Retinal pigment epithelial cell (primary cell): ENCODE measurements at regions not wholly inside any gene's neighbourhood (a gene's known extent, or its start where the extent isn't known, plus 50 kb on each side); places are given as distances from the start of the nearest gene placed in this dataset.

ENCODE experiments used
- DNase-seq: peaks from one replicate; pipeline ENCODE4 v3.0.0-alpha.2; 2010; ENCODE audit warnings: low read depth
- H3K4me3 ChIP-seq: 2 replicates; pipeline ENCODE4 v1.5.1; 2011; ENCODE audit warnings: mild to moderate bottlenecking, low read length, control low read depth, moderate library complexity
- CTCF ChIP-seq: conservative IDR thresholded peaks from 2 replicates; pipeline ENCODE4 v1.5.1; 2011; ENCODE audit warnings: low read depth, low read length, control low read depth, inconsistent platforms

DNA sequence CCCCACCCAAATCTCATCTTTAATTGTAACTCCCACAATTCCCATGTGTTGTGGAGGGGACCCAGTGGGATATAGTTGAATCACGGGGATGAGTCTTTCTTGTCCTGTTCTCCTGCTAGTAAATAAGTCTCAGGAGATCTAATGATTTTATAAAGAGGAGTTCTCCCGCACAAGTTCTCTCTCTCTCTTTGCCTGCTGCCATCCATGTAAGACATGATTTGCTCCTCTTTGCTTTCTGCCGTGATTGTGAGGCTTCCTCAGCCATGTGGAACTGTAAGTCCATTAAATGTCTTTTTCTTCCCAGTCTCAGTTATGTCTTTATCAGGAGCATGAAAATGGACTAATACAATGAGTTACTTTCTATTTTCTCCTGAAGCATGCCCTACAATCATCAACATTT lies 1158.5 kb downstream of the CDH18 start:
- no peak for DNase-seq
- no peak overlapping the region for H3K4me3 ChIP-seq
- TF ChIP-seq CTCF, result no peak

DNA sequence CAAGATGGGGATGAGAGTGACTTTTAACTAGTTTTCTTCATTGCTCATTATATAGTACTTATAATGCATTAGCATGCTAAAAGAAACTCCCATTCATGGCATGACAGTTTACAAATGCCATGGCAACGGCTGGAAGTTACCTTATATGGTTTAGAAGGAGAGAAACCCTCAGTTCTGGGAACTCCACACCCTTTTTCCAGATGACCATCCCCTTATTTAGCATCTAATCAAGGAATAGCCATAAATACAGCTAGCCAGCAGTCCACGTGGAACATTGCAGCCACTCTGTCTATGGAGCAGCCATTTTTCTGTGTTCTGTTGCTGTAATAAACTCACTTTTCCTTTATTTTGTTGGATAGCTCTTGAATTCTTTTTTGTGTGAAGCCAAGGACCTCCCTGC lies 1137.8 kb downstream of the CDH18 start:
- DNase-seq, result no peak
- no peak for TF ChIP-seq CTCF
- H3K4me3 ChIP-seq, result no peak overlapping the region

GRCh38 chr5:18872978-18873377 lies 1115.0 kb downstream of the CDH18 start:
- no peak for DNase-seq
- H3K4me3 ChIP-seq, result no peak overlapping the region
- no peak for TF ChIP-seq CTCF

DNA sequence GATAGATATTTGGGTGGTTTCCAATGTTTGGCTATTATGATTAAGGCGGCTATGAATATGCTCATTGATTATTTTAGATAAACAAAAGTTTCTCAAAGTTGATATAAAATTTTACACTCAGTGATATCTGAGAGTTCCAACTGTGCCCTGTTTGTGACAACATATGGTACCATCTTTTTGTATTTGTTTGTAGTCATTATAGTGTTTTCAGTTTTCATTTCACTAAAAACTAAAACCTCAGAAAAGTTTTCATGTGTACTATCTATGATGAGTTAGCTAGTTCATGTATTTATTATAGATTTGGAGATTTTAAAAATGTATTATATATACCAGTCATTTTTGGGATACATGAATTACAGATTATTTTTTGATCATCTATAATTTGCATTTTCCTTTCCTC lies 1111.4 kb downstream of the CDH18 start:
- TF ChIP-seq CTCF, result no peak
- DNase-seq, result no peak
- H3K4me3 ChIP-seq, result no peak overlapping the region

DNA sequence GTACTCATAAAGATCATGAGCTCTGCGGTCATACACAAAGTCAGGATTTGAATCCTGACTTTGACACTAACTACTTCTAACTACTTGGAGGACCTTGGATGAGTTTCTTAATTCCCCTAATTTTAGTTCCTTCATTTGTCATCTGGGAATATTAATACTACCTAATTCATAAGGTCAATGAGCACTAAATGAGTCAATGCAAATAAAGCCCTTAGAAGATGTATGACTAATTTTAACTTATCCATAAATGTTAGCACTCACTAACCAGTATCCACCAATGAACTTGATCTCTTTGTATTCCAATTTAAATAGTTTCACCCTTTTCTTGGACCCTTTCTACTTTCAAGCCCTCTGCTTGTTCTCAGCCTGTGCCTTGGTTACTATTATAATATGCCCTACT lies 1106.4 kb downstream of the CDH18 start:
- DNase-seq, result no peak
- TF ChIP-seq CTCF, result no peak
- no peak overlapping the region for H3K4me3 ChIP-seq

GRCh38 chr5:18882154-18882553 lies 1105.8 kb downstream of the CDH18 start:
- TF ChIP-seq CTCF, result no peak
- no peak for DNase-seq
- H3K4me3 ChIP-seq, result no peak overlapping the region

GRCh38 chr5:18888821-18889220 lies 1099.2 kb downstream of the CDH18 start:
- no peak for TF ChIP-seq CTCF
- no peak for DNase-seq
- no peak overlapping the region for H3K4me3 ChIP-seq
